GM12878 (cell line): ENCODE measurements at regions not wholly inside any gene's neighbourhood (a gene's known extent, or its start where the extent isn't known, plus 50 kb on each side); places are given as distances from the start of the nearest gene placed in this dataset.

Experiments used
- ATAC-seq: fragments of 200-7000 bp; cut with Tn5 transposase; 3 replicates; pipeline ENCODE4 v1.9.1; 2020; ENCODE audit warnings: mild to moderate bottlenecking, moderate library complexity
- BruUV-seq: library from RNA; stranded (reverse); fragments of 400-500 nt; replicated peaks from 2 replicates; lab custom pipeline; 2021; lab: Mats Ljungman, UMichigan
- CTCF ChIA-PET: fragments of 300-600 bp; sonication (Branson Sonifier 250); formaldehyde crosslinking; extraction: SDS; loops from one replicate; lab custom pipeline; 2021; ENCODE audit warnings: inconsistent platforms; lab: Yijun Ruan, JAX
- POLR2A ChIA-PET: fragments of 350-600 bp; formaldehyde crosslinking; extraction: SDS; loops from one replicate; lab custom pipeline; 2021; ENCODE audit warnings: inconsistent platforms; lab: Charles Lee
- RAD21 ChIA-PET: fragments of 300-600 bp; sonication (Branson Sonifier 250); formaldehyde crosslinking; loops from one replicate; lab custom pipeline; 2023; ENCODE audit warnings: antibody characterized with exemption; ENCODE audit not compliant: unreplicated experiment; lab: Charles Lee
- SMC1A ChIA-PET: fragments of 300-600 bp; sonication (Branson Sonifier 250); formaldehyde crosslinking; loops from one replicate; lab custom pipeline; 2023; ENCODE audit not compliant: unreplicated experiment, uncharacterized antibody; lab: Charles Lee
- DNase-seq: peaks from one replicate; pipeline ENCODE4 v3.0.0-alpha.2; 2011; ENCODE audit warnings: low read depth, low spot score
- FAIRE-seq: peaks from 3 replicates; lab custom pipeline; 2011; peaks lifted over from hg19 to GRCh38; lab: Jason Lieb, UNC
- H2AFZ ChIP-seq: 2 replicates; pipeline ENCODE4 v1.6.0; 2011; ENCODE audit warnings: low read depth, low read length, control low read depth; ENCODE audit not compliant: control insufficient read depth
- H3K27ac ChIP-seq: 2 replicates; pipeline ENCODE4 v1.5.1; 2011; ENCODE audit warnings: control low read depth; ENCODE audit not compliant: control insufficient read depth, insufficient read depth
- H3K27me3 ChIP-seq, 2 experiments: replicated peaks in 1 of 2; 2 replicates each; pipeline versions ENCODE4 v1.6.0 to v1.6.1; 2011; ENCODE audit warnings: low read length in 1 of 2; ENCODE audit not compliant: control insufficient read depth in 2 of 2, insufficient read depth in 2 of 2
- H3K36me3 ChIP-seq, 2 experiments: 2 replicates each; pipeline ENCODE4 v1.5.1; 2011; ENCODE audit warnings: low read length in 1 of 2; ENCODE audit not compliant: control insufficient read depth in 2 of 2, insufficient read depth in 2 of 2
- H3K4me1 ChIP-seq: 2 replicates; pipeline ENCODE4 v1.6.1; 2011; ENCODE audit warnings: mild to moderate bottlenecking, low read length, moderate library complexity, mixed read lengths; ENCODE audit not compliant: control insufficient read depth, insufficient read depth
- H3K4me2 ChIP-seq: 2 replicates; pipeline ENCODE4 v1.6.0; 2011; ENCODE audit warnings: control low read depth; ENCODE audit not compliant: control insufficient read depth, insufficient read depth
- H3K4me3 ChIP-seq: fragments of 200-600 bp; sonication (generic); 2 replicates; pipeline ENCODE4 v1.5.1; 2016
- H3K79me2 ChIP-seq: 2 replicates; pipeline ENCODE4 v1.6.0; 2011; ENCODE audit warnings: low read length; ENCODE audit not compliant: control insufficient read depth, insufficient read depth
- H3K9ac ChIP-seq: 2 replicates; pipeline ENCODE4 v1.8.0; 2011; ENCODE audit warnings: low read length, control low read depth, mixed read lengths; ENCODE audit not compliant: control insufficient read depth, insufficient read depth
- H3K9me3 ChIP-seq: replicated peaks from 3 replicates; pipeline ENCODE4 v1.5.1; 2011; ENCODE audit warnings: mild to moderate bottlenecking, low read length; ENCODE audit not compliant: control insufficient read depth, insufficient read depth
- H4K20me1 ChIP-seq: 2 replicates; pipeline ENCODE4 v1.6.0; 2011; ENCODE audit not compliant: control insufficient read depth, insufficient read depth
- MTA2 ChIP-seq: fragments of 450-650 bp; IDR thresholded peaks from 2 replicates; pipeline ENCODE4 v1.6.1; 2016; ENCODE audit warnings: low read depth, mild to moderate bottlenecking, moderate library complexity
- RB1 ChIP-seq: fragments of 450-650 bp; formaldehyde crosslinking; IDR thresholded peaks from 2 replicates; pipeline ENCODE4 v1.6.1; 2017; ENCODE audit warnings: mild to moderate bottlenecking, borderline replicate concordance
- RFX5 ChIP-seq: IDR thresholded peaks from 2 replicates; pipeline ENCODE4 v1.6.1; 2011; ENCODE audit warnings: low read depth, low read length, improper control_type of control experiment
- SPI1 ChIP-seq: IDR thresholded peaks from 2 replicates; pipeline ENCODE4 v1.6.1; 2011; ENCODE audit warnings: low read depth, mild to moderate bottlenecking, low read length, moderate library complexity, borderline replicate concordance; ENCODE audit not compliant: insufficient read depth
- WGBS: methylation state at CpG from one replicate; pipeline ENCODE4 v1.1.6; 2016; ENCODE audit warnings: low lambda C conversion rate; ENCODE audit not compliant: insufficient replicate concordance, insufficient coverage; ENCODE audit errors: missing lambda C conversion rate; 5-methylcytosine and 5-hydroxymethylcytosine counted together
- in situ Hi-C: fragments of 300-500 bp; cut with MboI; formaldehyde crosslinking; loops from 9 replicates; pipeline ENCODE4 v1.14.3; 2018; ENCODE audit warnings: mixed read lengths
- intact Hi-C: fragments of 100-400 bp; cut with micrococcal nuclease; formaldehyde crosslinking; loops from one replicate; pipeline ENCODE4 v1.14.2; 2022; ENCODE audit not compliant: unreplicated experiment
- TF ChIP-seq, protein P1 (sequence below): fragments of 450-650 bp; IDR thresholded peaks from 2 replicates; pipeline ENCODE4 v1.6.1; 2017; ENCODE audit warnings: borderline replicate concordance

DNA sequence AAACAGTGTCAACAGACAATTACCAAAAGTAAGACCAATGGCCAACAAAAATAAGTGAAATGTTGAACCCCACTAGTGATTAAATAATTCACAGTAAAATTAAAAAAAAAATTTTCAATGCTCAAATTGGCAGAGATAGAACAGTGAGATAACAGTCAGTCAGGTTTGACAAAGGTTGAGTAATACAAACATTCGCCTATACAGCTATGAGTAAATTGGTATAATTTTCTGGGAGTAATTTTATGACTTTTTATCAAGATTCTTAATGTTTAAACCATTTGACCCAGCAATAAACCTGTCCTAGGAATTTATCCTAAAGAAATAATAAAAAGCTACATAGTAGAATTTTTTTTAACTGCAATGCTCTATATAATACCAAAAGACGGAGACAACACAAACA is 64.9 kb upstream of the SHH start:
- Histone ChIP-seq H3K36me3 (no peaks in the 10 kb centered on the region), H3K4me2 (no peak overlapping the region), H2AFZ (no peak overlapping the region), H3K79me2 (no peaks in the 10 kb centered on the region), H3K27me3 (no peaks in the 10 kb centered on the region), H4K20me1 (no peaks in the 10 kb centered on the region), H3K9me3 (no peaks in the 10 kb centered on the region), H3K4me3 (no peak overlapping the region), H3K4me1 (no peaks in the 10 kb centered on the region), H3K9ac (no peak overlapping the region), H3K27ac (no peak overlapping the region)
- intact Hi-C loops (no loop called here), in situ Hi-C loops (no loop called here)
- ATAC-seq (no peak), DNase-seq (no peak), FAIRE-seq (no peak)
- 38% methylated on average over 2 of the region's 2 CpGs for WGBS
- ChIA-PET CTCF (no interaction called here), POLR2A (no interaction called here), SMC1A (no interaction called here), RAD21 (no interaction called here)
- BruUV-seq: no TSS peak
- TF ChIP-seq MTA2 (no peak), RB1 (no peak)
- TF ChIP-seq, protein P1, sequence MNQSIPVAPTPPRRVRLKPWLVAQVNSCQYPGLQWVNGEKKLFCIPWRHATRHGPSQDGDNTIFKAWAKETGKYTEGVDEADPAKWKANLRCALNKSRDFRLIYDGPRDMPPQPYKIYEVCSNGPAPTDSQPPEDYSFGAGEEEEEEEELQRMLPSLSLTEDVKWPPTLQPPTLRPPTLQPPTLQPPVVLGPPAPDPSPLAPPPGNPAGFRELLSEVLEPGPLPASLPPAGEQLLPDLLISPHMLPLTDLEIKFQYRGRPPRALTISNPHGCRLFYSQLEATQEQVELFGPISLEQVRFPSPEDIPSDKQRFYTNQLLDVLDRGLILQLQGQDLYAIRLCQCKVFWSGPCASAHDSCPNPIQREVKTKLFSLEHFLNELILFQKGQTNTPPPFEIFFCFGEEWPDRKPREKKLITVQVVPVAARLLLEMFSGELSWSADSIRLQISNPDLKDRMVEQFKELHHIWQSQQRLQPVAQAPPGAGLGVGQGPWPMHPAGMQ: no peak

DNA sequence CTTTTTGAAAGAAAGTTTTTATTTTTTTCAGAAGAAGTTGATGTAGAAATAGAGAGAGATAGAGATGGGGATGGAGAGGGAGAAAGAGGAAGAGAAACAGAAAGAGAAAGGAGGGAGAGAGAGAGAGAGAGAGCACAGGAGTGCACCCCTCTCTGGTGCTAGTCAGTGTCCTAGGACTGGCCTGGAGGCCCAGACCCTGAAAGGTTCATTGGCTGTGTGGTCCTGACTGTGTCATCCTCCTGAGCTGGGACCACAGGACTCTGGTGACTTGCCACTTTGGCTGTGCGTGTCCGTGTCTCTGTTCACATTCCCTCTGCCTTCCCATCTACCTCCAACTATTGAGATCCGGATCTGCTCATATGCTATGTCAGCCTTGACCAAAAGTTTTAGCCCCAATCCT is 62.1 kb upstream of the SHH start:
- no peak overlapping the region for H2AFZ ChIP-seq
- intact Hi-C loops: no loop called here
- no peaks in the 10 kb centered on the region for H3K79me2 ChIP-seq
- in situ Hi-C loops: no loop called here
- ChIA-PET RAD21 (no interaction called here), SMC1A (no interaction called here), CTCF (no interaction called here), POLR2A (no interaction called here)
- TF ChIP-seq SPI1 (peak; percentile 10; the same call in 1 of the 2 replicates), RFX5 (no peak)
- H3K9ac ChIP-seq: no peak overlapping the region
- 0 out of 3 replicates have a peak, but pooled peaks have one; percentile 17 for ATAC-seq
- no TSS peak for BruUV-seq
- WGBS: 67% methylated on average over 3 of the region's 3 CpGs
- no peaks in the 10 kb centered on the region for H4K20me1 ChIP-seq
- no peaks in the 10 kb centered on the region for H3K9me3 ChIP-seq
- no peaks in the 10 kb centered on the region for H3K4me1 ChIP-seq
- no peak for DNase-seq
- no peaks in the 10 kb centered on the region for H3K27me3 ChIP-seq
- H3K4me2 ChIP-seq: no peak overlapping the region
- no peaks in the 10 kb centered on the region for H3K36me3 ChIP-seq
- no peak overlapping the region for H3K27ac ChIP-seq
- H3K4me3 ChIP-seq: no peak overlapping the region
- no peak for FAIRE-seq
